Gastroesophageal sphincter (tissue), 3 donors: ENCODE measurements at regions not wholly inside any gene's neighbourhood (a gene's known extent, or its start where the extent isn't known, plus 50 kb on each side); places are given as distances from the start of the nearest gene placed in this dataset.

Source experiments
- EP300 ChIP-seq: sonication (generic); formaldehyde crosslinking; IDR thresholded peaks from one replicate; pipeline ENCODE4 v1.6.1; 2017; ENCODE audit warnings: antibody characterized with exemption, mild to moderate bottlenecking
- POLR2A ChIP-seq, 2 donors: fragments of 450-650 bp; IDR thresholded peaks; one replicate each; pipeline ENCODE4 v1.6.1; 2017; ENCODE audit warnings: antibody characterized with exemption in 2 of 2, mild to moderate bottlenecking in 2 of 2, moderate library complexity in 1 of 2
- POLR2AphosphoS5 ChIP-seq: sonication (generic); formaldehyde crosslinking; IDR thresholded peaks from one replicate; pipeline ENCODE4 v1.6.1; 2017; ENCODE audit warnings: antibody characterized with exemption
- TF ChIP-seq, protein P1 (sequence below), 4 experiments: fragments of 200-600 bp in 2 of 4; fragments of 450-650 bp in 2 of 4; sonication (generic) in 1 of 4; IDR thresholded peaks; one replicate each; pipeline ENCODE4 v1.5.1; 2017 to 2019; ENCODE audit warnings: antibody characterized with exemption in 4 of 4, mild to moderate bottlenecking in 2 of 4, moderate library complexity in 2 of 4

DNA sequence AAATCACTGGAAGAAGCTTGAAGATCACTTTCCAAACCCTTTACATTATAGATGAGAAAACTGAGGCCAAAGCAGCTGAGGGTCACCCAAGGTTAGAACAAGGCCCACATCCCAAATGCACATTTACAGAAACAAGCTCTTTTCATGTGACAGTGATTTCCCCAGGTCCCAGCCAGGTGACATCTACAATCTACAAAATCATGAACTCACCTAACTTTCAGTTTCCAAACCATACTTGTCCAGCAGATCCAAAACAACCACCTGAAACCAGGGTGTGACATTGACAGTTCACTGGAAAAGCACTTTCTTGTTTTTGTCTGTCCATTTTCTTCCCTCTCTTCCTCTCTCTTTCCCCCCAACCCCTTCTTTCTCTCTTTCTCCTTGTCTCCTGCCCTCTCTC, 132.2 kb upstream of the PRICKLE2 start:
- TF ChIP-seq, protein P1, sequence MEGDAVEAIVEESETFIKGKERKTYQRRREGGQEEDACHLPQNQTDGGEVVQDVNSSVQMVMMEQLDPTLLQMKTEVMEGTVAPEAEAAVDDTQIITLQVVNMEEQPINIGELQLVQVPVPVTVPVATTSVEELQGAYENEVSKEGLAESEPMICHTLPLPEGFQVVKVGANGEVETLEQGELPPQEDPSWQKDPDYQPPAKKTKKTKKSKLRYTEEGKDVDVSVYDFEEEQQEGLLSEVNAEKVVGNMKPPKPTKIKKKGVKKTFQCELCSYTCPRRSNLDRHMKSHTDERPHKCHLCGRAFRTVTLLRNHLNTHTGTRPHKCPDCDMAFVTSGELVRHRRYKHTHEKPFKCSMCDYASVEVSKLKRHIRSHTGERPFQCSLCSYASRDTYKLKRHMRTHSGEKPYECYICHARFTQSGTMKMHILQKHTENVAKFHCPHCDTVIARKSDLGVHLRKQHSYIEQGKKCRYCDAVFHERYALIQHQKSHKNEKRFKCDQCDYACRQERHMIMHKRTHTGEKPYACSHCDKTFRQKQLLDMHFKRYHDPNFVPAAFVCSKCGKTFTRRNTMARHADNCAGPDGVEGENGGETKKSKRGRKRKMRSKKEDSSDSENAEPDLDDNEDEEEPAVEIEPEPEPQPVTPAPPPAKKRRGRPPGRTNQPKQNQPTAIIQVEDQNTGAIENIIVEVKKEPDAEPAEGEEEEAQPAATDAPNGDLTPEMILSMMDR (IDR thresholded peaks at IDR 0.05): no peak
- TF ChIP-seq EP300 (no peak), POLR2A (IDR thresholded peaks at IDR 0.05) (no peak), POLR2AphosphoS5 (no peak)
